ENCODE measurements at regions not wholly inside any gene's neighbourhood (a gene's known extent, or its start where the extent isn't known, plus 50 kb on each side); places are given as distances from the start of the nearest gene placed in this dataset.
A peak's percentile ranks its signal among the peaks of the same experiment; 100 is the strongest.
"Not testable (repeated sequence)": the region's sequence is repeated elsewhere in the genome, so short reads cannot be mapped to it uniquely, and the experiment has no call there.

DNA sequence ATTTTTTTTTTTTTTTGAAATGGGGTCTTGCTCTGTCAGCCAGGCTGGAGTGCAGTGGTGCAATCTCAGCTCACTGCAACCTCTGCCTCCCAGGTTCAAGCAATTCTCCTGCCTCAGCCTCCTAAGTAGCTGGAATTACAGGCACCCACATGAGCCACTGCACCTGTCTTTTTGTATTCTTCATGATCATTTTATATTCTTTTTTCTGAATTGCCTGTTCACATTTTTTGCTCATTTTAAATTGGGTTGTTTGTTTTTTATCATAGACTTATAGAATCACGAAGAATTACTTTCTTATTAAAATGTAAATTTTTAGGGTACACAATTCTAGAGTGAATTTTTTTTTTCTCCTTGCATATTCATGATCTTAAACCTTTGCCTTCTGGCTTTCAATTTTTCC is 149.4 kb upstream of the FAT1 start:
- no CpG with 5 or more reads among the region's 1 CpG for WGBS, 2 experiments (ENCODE audit: insufficient coverage in 2 of 2)
- not testable (repeated sequence) for H3K36me3 ChIP-seq (ENCODE audit: control insufficient read depth, insufficient read depth, low read length); H3K4me3 ChIP-seq (ENCODE audit: extremely low read depth, insufficient read depth, low read length, poor library complexity, severe bottlenecking); H3K27ac ChIP-seq (ENCODE audit: low read depth, low read length, severe bottlenecking); H3K9me3 ChIP-seq (ENCODE audit: control insufficient read depth, low read length); H3K4me1 ChIP-seq (ENCODE audit: control insufficient read depth, insufficient read depth, low read length, poor library complexity, severe bottlenecking)

DNA sequence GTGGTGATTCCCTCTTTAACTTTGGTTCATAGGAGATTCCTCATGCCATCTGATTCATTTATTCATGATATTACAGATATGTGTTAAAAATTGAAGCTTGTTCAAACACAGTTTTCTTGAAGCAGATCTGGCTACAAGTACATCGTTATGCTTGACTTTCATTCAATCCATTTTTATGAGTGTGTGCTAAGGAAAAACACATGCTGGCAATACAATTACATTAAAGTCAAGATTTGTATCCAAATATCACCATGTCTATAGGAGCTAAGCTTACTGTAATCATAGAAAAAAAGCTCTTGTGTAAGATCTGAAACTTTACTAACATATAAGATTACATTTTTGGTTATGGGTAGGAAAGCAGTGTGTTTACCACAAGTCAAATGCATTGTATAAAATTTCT is 151.8 kb upstream of the FAT1 start:
- H3K4me3 ChIP-seq (ENCODE audit: extremely low read depth, insufficient read depth, low read length, poor library complexity, severe bottlenecking) = no peak overlapping the region
- no CpG with 5 or more reads among the region's 1 CpG for WGBS, 2 experiments (ENCODE audit: insufficient coverage in 2 of 2)
- H3K4me1 ChIP-seq (ENCODE audit: control insufficient read depth, insufficient read depth, low read length, poor library complexity, severe bottlenecking) = no peaks in the 10 kb centered on the region
- H3K36me3 ChIP-seq (ENCODE audit: control insufficient read depth, insufficient read depth, low read length) = no peaks in the 10 kb centered on the region
- H3K9me3 ChIP-seq (ENCODE audit: control insufficient read depth, low read length) = no peaks in the 10 kb centered on the region
- H3K27ac ChIP-seq (ENCODE audit: low read depth, low read length, severe bottlenecking) = no peak overlapping the region

DNA sequence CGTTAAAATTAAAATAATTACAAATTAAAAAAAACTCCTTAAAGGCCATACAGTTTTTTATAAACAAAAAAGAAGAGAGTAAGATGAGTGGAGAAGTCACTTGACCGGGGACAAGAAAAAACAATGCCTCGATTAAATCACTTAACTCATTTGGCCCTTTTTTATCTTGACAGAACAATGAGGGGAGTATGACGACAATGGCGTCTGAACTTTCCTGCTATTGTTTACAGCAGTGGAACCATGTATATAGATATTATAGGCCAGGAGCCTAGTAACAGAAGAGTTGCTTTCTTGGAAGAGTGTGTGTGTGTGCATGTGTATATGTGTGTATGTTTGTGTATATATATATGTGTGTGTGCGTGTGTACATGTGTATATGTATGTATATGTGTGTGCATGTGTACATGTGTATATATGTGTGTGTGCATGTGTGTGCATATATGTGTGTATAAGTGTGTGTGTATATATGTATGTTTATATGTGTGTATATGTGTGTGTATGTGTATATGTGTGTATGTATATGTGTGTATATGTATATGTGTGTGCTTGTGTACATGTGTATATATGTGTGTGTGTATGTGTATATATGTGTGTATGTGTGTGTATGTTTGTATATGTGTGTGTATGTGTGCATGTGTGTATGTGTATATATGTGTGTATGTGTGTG is 153.4 kb upstream of the FAT1 start:
- H3K4me1 ChIP-seq (ENCODE audit: control insufficient read depth, insufficient read depth, low read length, poor library complexity, severe bottlenecking) = peaks cover 4% of the 10 kb centered on the region
- 89 to 95% methylated on average over 3 to 5 of the region's 6 CpGs for WGBS, 2 experiments (ENCODE audit: insufficient coverage in 2 of 2)
- H3K36me3 ChIP-seq (ENCODE audit: control insufficient read depth, insufficient read depth, low read length) = no peaks in the 10 kb centered on the region
- H3K4me3 ChIP-seq (ENCODE audit: extremely low read depth, insufficient read depth, low read length, poor library complexity, severe bottlenecking) = no peak overlapping the region
- no peak overlapping the region for H3K27ac ChIP-seq (ENCODE audit: low read depth, low read length, severe bottlenecking)
- no peaks in the 10 kb centered on the region for H3K9me3 ChIP-seq (ENCODE audit: control insufficient read depth, low read length)

DNA sequence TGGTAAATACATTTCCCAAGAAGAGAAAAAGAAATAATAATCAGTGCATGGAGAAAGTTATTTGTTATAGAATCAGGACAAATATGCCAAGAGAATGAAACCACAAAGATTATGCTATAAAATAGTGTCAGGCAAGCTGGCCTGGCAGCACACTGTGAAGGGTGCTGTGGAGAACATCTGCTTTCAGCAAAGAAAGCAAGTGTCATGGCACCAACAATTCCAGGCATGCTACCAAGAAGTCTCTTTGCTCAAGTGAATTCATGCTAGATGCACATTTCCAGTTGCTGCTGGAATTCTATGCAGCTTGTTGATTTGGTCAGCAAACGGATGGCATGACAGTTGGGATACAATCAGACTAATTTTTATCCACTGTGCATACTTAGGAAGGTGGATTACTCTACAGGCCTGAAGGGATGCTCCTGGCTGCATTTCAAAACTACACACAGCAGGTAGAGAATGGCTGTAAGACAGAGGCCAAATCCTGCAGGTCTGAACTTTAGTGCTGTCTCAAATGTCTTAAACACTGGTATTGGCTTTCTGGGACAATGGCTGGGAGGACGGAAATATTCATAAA is 154.6 kb upstream of the FAT1 start:
- Histone ChIP-seq H3K9me3 (ENCODE audit: control insufficient read depth, low read length) (no peaks in the 10 kb centered on the region), H3K4me3 (ENCODE audit: extremely low read depth, insufficient read depth, low read length, poor library complexity, severe bottlenecking) (no peak overlapping the region), H3K4me1 (ENCODE audit: control insufficient read depth, insufficient read depth, low read length, poor library complexity, severe bottlenecking) (peaks cover 11% of the 10 kb centered on the region), H3K36me3 (ENCODE audit: control insufficient read depth, insufficient read depth, low read length) (no peaks in the 10 kb centered on the region), H3K27ac (ENCODE audit: low read depth, low read length, severe bottlenecking) (no peak overlapping the region)
- WGBS, 2 experiments (ENCODE audit: insufficient coverage in 2 of 2) = 92 to 100% methylated on average over 2 of the region's 2 CpGs

DNA sequence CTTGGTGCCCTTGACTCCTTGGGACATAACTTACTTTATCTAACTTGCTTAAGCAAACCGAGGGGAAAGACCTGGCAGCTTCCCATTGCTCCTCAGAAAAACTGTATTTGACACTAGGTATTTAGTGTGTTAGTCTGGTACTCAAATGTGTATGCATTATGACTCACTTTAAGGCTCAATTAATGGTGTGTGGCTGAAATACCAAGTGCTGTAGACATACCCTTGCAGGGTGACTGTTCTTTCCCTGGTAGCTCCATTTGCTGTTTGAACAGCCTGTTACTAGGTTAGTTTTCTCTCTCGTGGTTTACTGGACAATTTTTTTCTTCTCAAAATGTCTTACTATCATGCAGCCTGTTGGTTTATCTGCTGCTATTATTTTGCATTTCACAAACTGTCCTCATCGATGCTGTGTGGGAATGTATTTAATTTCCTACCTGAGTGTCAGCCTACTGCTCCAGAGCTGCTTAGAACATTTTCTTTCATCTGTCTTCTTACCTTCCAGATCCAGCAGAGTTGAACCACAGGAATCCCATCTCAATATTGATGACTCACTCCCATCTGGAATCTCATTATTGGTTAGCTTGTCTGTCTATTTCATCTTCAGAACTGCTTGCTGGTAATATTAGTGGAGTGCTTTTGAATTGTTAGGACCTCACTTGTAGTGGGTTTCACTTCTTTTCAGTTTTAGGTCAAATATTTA is 158.0 kb upstream of the FAT1 start:
- Histone ChIP-seq H3K4me1 (ENCODE audit: control insufficient read depth, insufficient read depth, low read length, poor library complexity, severe bottlenecking) (peaks cover 17% of the 10 kb centered on the region), H3K36me3 (ENCODE audit: control insufficient read depth, insufficient read depth, low read length) (no peaks in the 10 kb centered on the region), H3K4me3 (ENCODE audit: extremely low read depth, insufficient read depth, low read length, poor library complexity, severe bottlenecking) (no peak overlapping the region), H3K27ac (ENCODE audit: low read depth, low read length, severe bottlenecking) (peak overlapping the region; percentile 68), H3K9me3 (ENCODE audit: control insufficient read depth, low read length) (no peaks in the 10 kb centered on the region)
- WGBS, 2 experiments (ENCODE audit: insufficient coverage in 2 of 2) = 100% methylated on average over 2 of the region's 3 CpGs; no CpG with 5 or more reads in 1 of the 2 experiments

DNA sequence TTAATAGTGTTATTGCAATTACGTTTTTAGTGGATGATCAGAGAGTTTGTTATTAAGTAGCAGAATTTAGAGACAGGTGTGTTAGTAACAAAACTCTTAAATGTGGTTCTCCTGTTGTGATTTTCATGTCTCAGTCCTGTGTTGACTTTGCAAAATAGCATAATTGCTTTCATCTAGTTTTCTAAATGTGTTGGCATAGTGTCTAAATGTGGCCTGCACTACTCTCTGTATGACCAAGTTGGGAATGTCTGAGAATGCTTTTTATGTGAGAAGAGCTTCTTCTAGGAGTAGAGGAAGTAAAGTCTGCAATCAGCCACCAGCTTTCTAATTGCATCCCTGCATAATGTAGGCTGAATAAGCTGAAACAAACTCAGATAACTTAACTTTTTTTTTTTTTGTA is 158.6 kb upstream of the FAT1 start:
- 93 to 100% methylated on average over 1 of the region's 1 CpG for WGBS, 2 experiments (ENCODE audit: insufficient coverage in 2 of 2)
- peaks cover 21% of the 10 kb centered on the region for H3K4me1 ChIP-seq (ENCODE audit: control insufficient read depth, insufficient read depth, low read length, poor library complexity, severe bottlenecking)
- no peaks in the 10 kb centered on the region for H3K9me3 ChIP-seq (ENCODE audit: control insufficient read depth, low read length)
- no peaks in the 10 kb centered on the region for H3K36me3 ChIP-seq (ENCODE audit: control insufficient read depth, insufficient read depth, low read length)
- no peak overlapping the region for H3K4me3 ChIP-seq (ENCODE audit: extremely low read depth, insufficient read depth, low read length, poor library complexity, severe bottlenecking)
- H3K27ac ChIP-seq (ENCODE audit: low read depth, low read length, severe bottlenecking) = no peak overlapping the region

DNA sequence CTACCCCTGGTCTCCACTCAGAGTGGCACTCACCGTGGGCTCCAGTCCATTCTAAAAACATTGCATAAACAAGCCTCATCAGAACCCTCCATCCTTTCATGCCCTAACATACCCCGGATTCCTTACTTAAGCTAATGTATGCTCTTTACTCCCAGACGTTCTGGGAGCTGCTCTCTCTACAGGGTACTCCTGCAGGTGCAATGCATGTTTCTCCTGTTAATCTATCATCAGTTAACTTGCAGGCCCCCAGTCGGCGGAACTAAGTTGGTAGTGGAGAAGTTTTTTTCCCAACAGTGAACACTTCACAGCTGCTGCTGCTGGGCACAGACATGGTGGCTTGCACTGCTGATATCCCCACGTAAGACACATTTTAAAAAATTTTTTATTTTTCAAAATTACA is 161.6 kb upstream of the FAT1 start:
- H3K27ac ChIP-seq (ENCODE audit: low read depth, low read length, severe bottlenecking) = no peak overlapping the region
- WGBS, 2 experiments (ENCODE audit: insufficient coverage in 2 of 2) = 27 to 40% methylated on average over 3 of the region's 6 CpGs
- H3K9me3 ChIP-seq (ENCODE audit: control insufficient read depth, low read length) = no peaks in the 10 kb centered on the region
- H3K36me3 ChIP-seq (ENCODE audit: control insufficient read depth, insufficient read depth, low read length) = no peaks in the 10 kb centered on the region
- no peak overlapping the region for H3K4me3 ChIP-seq (ENCODE audit: extremely low read depth, insufficient read depth, low read length, poor library complexity, severe bottlenecking)
- peaks cover 21% of the 10 kb centered on the region for H3K4me1 ChIP-seq (ENCODE audit: control insufficient read depth, insufficient read depth, low read length, poor library complexity, severe bottlenecking)

DNA sequence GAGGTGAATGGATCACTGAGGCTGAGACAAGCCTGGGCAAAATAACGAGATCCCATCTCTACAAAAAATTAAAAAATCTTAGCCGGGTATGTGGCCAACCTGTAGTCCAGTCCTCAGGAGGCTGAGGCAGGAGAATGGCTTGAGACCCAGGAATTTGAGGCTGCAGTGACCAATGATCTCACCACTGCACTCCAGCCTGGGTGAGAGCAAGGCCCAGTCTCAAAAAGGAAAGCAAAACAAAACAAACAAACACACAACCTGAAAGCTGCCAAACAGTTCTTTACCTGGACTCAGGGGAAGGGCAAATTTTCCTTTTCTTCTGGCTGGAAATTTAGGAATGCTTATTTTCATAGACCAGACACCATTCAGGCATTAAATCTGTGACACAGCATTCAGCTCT is 163.1 kb upstream of the FAT1 start:
- Histone ChIP-seq H3K27ac (ENCODE audit: low read depth, low read length, severe bottlenecking) (no peak overlapping the region), H3K4me1 (ENCODE audit: control insufficient read depth, insufficient read depth, low read length, poor library complexity, severe bottlenecking) (peaks cover 21% of the 10 kb centered on the region), H3K9me3 (ENCODE audit: control insufficient read depth, low read length) (no peaks in the 10 kb centered on the region), H3K36me3 (ENCODE audit: control insufficient read depth, insufficient read depth, low read length) (no peaks in the 10 kb centered on the region), H3K4me3 (ENCODE audit: extremely low read depth, insufficient read depth, low read length, poor library complexity, severe bottlenecking) (no peak overlapping the region)
- 94 to 100% methylated on average over 1 to 2 of the region's 2 CpGs for WGBS, 2 experiments (ENCODE audit: insufficient coverage in 2 of 2)

DNA sequence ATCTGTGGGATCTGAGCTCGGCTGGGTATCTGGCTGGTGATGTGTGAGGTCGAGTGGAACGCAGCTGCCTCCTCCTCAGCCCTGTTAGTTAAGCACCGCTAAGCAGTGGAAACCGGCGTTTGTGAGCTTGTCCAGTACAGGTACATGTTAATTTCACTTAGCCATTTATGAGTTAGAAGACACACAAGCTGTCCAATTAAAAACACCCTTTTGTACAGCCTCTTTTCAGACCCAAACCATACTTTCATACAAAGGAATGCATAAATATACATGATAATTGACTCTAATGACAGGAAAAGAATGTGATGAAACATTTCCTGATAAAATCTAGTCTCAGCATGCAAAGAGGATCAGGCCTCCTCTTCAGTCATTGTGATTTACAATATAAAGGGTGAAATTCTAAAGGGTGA is 163.6 kb upstream of the FAT1 start:
- Histone ChIP-seq H3K27ac (ENCODE audit: low read depth, low read length, severe bottlenecking) (peak overlapping the region; percentile 42), H3K36me3 (ENCODE audit: control insufficient read depth, insufficient read depth, low read length) (no peaks in the 10 kb centered on the region), H3K9me3 (ENCODE audit: control insufficient read depth, low read length) (no peaks in the 10 kb centered on the region), H3K4me1 (ENCODE audit: control insufficient read depth, insufficient read depth, low read length, poor library complexity, severe bottlenecking) (peaks cover 15% of the 10 kb centered on the region), H3K4me3 (ENCODE audit: extremely low read depth, insufficient read depth, low read length, poor library complexity, severe bottlenecking) (no peak overlapping the region)
- 65% methylated on average over 4 of the region's 6 CpGs; no CpG with 5 or more reads in 1 of the 2 experiments for WGBS, 2 experiments (ENCODE audit: insufficient coverage in 2 of 2)

DNA sequence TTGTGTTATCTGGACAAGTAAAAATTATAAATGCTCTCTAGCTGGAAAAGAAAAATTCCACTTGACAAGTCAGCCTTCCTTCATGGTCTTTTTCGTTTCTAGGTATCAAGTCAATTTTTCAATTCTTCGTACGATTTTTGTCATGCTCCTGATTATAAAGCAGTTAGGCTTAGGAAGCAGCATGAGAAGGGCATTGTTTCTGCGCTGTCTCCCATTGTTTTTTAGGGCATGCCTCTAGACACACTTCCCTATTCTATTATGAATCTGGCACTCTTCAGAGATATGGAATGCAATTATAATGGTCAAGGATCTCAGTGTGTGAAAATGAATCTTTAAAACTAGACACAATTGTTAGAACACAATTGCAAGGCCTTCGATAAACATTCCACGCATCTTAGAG is 164.1 kb upstream of the FAT1 start:
- Histone ChIP-seq H3K4me1 (ENCODE audit: control insufficient read depth, insufficient read depth, low read length, poor library complexity, severe bottlenecking) (peaks cover 11% of the 10 kb centered on the region), H3K9me3 (ENCODE audit: control insufficient read depth, low read length) (no peaks in the 10 kb centered on the region), H3K36me3 (ENCODE audit: control insufficient read depth, insufficient read depth, low read length) (no peaks in the 10 kb centered on the region), H3K4me3 (ENCODE audit: extremely low read depth, insufficient read depth, low read length, poor library complexity, severe bottlenecking) (no peak overlapping the region), H3K27ac (ENCODE audit: low read depth, low read length, severe bottlenecking) (no peak overlapping the region)
- 74 to 86% methylated on average over 3 to 5 of the region's 6 CpGs for WGBS, 2 experiments (ENCODE audit: insufficient coverage in 2 of 2)
